HFF-Myc (cell line): ENCODE measurements at regions not wholly inside any gene's neighbourhood (a gene's known extent, or its start where the extent isn't known, plus 50 kb on each side); places are given as distances from the start of the nearest gene placed in this dataset.

Experiments
- DNase-seq: peaks from one replicate; pipeline ENCODE4 v3.0.0-alpha.2; 2011; ENCODE audit warnings: low read depth; ENCODE audit errors: extremely low read depth
- H3K4me3 ChIP-seq: replicated peaks from 2 replicates; pipeline ENCODE4 v1.5.1; 2011; ENCODE audit warnings: low read depth, mild to moderate bottlenecking, control low read depth, low read length
- CTCF ChIP-seq: IDR thresholded peaks from 2 replicates; pipeline ENCODE4 v1.5.1; 2012; ENCODE audit warnings: mild to moderate bottlenecking, low read depth, low read length, control low read depth; ENCODE audit errors: missing control alignments

- TF ChIP-seq CTCF = no peak
Measured at GRCh38 chr2:183592271-183592670, 468.0 kb downstream of the NUP35 start.

GRCh38 chr2:183594150-183594549 lies 469.9 kb downstream of the NUP35 start:
- DNase-seq = no peak
- H3K4me3 ChIP-seq = no peak overlapping the region
- no peak for TF ChIP-seq CTCF

More at GRCh38 chr2:183592271-183592670, 468.0 kb downstream of the NUP35 start:
- H3K4me3 ChIP-seq = no peak overlapping the region
- DNase-seq = no peak

GRCh38 chr2:183597841-183598240 lies 473.6 kb downstream of the NUP35 start:
- no peak for DNase-seq
- TF ChIP-seq CTCF = no peak
- no peak overlapping the region for H3K4me3 ChIP-seq

GRCh38 chr2:183604065-183604464 lies 479.8 kb downstream of the NUP35 start:
- DNase-seq = no peak
- TF ChIP-seq CTCF = no peak
- no peak overlapping the region for H3K4me3 ChIP-seq

GRCh38 chr2:183605440-183605839 lies 481.2 kb downstream of the NUP35 start:
- H3K4me3 ChIP-seq = no peak overlapping the region
- no peak for TF ChIP-seq CTCF
- no peak for DNase-seq

- no peak for DNase-seq
- no peak for TF ChIP-seq CTCF
Measured at GRCh38 chr2:183606022-183606717, 481.9 kb downstream of the NUP35 start.

GRCh38 chr2:183606718-183607085 lies 482.5 kb downstream of the NUP35 start:
- no peak for TF ChIP-seq CTCF
- H3K4me3 ChIP-seq = no peak overlapping the region
- no peak for DNase-seq

More at GRCh38 chr2:183606022-183606717, 481.9 kb downstream of the NUP35 start:
- no peak overlapping the region for H3K4me3 ChIP-seq
